ENCODE measurements at regions not wholly inside any gene's neighbourhood (a gene's known extent, or its start where the extent isn't known, plus 50 kb on each side); places are given as distances from the start of the nearest gene placed in this dataset.

GRCh38 chr21:40926238-40926637 lies 79.3 kb upstream of the DSCAM start:
- TF ChIP-seq EZH2phosphoT487 (IDR thresholded peaks at IDR 0.05; ENCODE audit: insufficient read depth, low read depth) (no peak), EZH2 (IDR thresholded peaks at IDR 0.05; ENCODE audit: insufficient read depth, poor library complexity, severe bottlenecking) (no peak)

Measured in GM23248 (cell line).